NCI-H1105 (cell line): ENCODE measurements at regions not wholly inside any gene's neighbourhood (a gene's known extent, or its start where the extent isn't known, plus 50 kb on each side); places are given as distances from the start of the nearest gene placed in this dataset.

ENCODE experiments used
- DNase-seq: peaks from one replicate; lab custom pipeline; 2025; lab: John Stamatoyannopoulos, UW

DNA sequence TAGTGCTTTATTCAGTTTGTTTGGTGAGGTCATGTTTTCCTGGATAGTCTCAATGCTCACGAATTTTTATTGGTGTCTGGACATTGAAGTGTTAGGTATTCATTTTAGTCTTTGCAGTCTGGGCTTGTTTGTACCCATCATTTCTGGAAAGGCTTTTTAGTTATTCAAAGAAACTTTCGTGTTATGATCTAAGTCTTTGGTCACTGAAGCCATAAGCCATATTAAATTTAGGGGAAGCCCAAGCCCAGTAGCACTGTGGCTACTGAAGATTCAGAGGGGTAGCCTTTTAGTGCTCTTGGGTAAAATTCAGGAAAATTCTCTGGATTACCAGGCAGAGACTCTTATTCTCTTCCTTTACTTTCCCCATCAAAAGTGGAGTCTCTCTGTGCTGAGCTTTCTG, 56.2 kb upstream of the PEX5L start:
- DNase-seq, result no peak

DNA sequence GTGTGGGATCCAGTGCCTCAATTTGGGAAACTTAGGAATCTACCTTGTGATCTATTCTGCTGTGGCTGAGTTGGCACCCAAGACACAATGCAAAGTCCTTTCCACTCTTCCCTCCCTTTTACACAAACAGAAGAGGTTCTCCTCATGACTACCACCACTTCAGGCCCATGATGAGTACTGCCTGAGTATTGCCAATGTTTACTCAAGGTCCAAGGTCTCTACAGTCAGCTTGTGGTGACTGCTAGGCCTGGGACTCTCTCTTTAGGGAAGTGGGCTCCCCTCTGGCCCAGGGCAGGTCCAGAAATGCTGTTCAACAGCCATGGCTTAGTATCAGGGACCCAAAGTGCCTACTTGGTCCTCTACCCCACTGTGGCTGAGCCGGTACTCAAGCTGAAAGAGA, 56.8 kb upstream of the PEX5L start:
- DNase-seq, result no peak

DNA sequence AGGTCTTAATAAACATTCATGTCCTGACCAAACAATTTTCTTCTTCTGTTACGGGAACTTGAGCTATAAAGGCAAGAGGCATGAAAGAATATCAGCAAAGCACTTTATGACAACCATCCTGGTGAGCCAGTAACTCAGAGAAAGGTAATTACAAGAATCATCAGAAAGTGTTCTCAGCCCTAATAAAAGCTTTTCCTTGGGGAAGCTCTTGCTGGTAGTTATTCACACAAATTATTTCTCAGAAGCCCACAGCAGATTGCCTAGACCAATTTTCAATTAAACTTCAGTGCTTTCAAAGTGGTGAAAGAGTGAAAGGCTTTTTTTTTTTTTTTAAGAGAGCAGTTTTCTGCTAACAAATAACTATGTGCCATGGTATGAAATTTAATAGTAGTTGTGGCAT, 60.9 kb upstream of the PEX5L start:
- no peak for DNase-seq

DNA sequence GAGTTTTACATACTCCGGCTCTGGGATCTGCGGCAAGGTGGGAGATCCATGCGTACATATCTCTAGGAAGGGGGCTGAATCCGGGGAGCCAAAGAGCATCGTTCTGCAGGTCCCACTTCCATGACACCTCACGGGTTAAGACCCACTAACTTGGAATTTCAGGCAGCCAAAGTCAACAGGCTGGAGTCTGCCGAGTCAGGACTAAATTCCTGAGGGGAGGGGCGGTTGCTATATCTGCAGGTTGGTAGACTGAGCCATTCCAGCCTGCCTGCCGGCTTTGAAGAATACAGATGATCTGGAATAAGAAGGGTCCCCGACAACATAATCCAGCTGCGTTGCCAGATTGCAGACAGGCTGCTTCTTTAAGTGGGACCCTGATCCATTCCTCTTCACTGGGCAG, 65.4 kb upstream of the PEX5L start:
- no peak for DNase-seq

DNA sequence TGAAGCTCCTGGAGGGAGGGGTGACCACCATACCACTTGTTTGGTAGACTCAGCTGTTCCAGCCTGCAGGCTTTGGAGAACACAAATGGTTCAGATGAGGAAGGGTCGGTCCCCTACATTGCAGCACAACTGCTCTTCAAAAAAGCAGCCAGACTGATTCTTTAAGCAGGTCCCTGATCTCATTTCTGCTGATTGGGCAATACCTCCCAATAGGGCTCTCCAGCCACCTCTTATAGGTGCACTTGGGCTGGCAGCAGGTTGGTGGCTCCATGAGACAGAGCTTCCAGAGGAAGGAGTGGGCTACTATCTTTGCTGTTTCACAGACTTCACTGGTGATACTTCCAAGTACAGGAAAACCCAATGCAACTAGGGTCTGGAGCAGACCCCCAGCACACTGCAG, 65.9 kb upstream of the PEX5L start:
- DNase-seq, result no peak

DNA sequence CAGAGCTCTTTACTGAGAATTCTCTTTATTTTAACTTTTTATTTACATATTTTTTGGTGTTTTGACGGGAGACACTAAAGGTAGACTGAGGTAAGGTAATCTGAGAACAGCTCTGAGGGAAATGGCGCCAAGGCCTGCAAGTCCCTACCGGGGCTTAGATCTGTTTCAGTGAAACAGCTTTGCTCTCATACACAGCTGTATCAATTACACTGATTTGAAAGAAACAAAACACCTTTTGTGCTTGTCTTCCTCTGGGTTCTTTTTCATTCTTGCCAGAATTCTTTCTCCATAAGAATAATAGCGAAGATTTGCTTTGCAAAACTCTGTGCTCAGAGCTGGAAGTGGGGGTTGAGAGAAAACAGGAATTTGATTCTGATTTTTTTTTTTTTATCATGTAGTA, 79.5 kb upstream of the PEX5L start:
- DNase-seq, result no peak

DNA sequence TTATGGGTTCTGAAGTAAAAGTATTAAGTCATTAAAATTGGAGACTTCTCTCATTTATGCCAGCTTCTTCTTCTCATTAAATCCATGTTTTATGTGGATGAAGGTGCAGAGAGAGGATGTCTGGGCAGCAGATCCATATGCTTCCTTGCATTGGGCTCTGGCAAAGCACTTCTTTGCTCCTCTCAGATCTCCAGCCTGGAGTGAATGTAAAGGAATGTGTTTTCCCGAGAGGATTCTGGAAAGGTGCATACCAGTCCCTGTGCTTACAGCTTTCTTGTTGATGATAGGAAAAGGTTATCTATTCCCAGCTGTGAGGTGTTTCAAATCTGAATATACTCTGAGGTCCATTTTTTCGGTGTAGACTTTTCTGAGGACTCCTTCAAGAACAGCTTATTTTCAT, 79.9 kb upstream of the PEX5L start:
- DNase-seq, result no peak

DNA sequence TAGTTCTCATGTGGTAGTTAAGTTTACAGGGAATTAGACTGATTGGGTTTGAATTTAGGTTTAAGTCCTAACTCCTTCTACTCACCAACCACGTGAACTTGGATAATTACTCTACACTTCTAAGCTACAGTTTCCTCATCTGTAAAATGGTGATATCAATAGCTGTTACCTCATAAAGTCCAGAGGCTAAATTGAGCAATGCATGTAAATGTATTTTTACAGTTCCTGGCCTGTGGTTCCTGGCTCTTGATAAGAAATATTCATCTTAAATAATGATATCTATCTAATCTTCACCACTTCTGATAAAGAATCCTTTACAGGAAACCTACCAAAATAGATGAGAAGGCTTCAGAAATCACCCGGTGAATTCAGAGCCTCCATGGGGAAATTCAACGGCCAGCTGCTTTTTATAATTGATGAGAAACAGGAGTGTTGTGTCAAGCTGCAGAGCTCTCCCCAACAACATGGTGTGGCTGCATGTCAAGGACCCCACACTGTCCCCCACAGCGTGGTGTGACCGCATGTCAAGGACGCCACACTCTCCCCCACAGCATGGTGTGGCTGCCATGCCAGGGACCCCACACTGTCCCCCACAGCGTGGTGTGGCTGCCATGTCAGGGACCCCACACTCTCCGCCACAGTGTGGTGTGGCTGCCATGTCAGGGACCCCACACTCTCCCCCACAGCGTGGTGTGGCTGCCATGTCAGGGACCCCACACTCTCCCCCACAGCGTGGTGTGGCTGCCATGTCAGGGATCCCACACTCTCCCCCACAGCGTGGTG, 80.8 kb upstream of the PEX5L start:
- DNase-seq, result no peak

DNA sequence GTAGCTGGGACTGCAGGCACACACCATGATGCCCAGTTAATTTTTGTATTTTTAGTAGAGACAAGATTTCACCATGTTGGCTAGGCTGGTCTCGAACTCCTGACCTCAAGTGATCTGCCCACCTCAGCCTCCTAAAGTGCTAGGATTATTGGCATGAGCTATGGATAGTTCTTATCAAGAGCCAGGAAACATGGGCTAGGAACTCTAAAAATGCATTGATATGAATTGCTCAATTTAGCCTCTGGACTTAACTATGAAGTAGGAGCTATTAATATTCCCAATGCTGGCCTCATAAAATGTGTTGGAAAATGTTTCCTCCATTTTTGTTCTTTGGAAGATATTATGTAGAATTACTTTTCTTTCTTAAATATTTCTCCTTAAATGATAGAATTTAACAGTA, 82.8 kb upstream of the PEX5L start:
- DNase-seq, result no peak

DNA sequence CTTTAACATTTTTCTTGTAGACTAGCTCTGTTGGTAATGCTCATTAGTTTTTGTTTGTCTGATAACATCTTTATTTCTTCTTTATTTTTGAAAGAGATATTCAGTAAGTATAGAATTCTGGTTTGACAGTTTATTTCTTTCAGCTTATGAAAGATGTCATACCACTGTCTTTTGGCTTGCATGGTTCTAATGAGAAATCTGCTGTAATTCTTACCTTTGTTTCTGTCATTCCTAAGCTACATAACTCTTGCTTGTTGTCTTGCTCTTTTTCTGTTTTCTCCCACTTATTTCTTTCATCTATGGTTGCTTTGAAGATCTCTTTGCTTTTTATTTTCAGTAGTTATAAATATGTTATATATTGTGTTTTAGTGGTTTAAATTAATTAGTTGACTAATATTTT, 87.2 kb upstream of the PEX5L start:
- no peak for DNase-seq

DNA sequence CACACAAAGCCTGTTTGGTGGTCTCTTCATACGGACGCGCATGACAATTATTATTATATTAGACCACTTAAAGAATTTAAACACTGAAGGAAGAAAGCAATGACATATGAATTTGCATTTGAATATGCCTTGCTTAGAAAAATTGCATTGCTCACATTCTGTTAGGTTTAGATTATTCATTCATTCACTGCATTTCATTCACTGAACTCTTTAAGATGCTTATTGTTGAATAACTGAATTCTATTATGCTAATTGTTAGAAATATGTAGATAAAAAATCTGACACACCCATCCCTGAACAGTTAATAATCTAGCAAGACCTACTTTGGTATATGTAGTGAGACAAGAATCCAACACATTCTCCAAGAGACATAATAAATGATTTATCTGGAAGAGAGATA, 94.4 kb upstream of the PEX5L start:
- no peak for DNase-seq

DNA sequence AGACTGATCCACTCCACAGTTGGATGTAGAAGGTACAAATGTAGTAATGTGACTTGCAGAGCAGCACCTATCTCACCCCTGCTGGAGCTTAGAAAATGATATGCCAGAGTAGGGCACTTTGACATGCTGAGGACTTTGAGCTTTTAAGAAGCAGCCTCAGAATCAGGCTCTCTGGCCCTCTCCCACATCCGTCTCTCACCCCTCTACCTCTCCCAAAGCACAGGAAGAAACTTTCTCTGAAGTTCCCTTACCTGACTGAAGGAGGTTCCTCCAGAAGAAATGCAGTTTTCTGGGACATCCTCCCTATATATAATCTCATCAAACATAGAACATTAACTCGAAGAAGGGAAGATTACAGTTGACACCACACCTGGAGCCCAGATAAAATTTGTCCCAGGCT, 98.4 kb upstream of the PEX5L start:
- no peak for DNase-seq

DNA sequence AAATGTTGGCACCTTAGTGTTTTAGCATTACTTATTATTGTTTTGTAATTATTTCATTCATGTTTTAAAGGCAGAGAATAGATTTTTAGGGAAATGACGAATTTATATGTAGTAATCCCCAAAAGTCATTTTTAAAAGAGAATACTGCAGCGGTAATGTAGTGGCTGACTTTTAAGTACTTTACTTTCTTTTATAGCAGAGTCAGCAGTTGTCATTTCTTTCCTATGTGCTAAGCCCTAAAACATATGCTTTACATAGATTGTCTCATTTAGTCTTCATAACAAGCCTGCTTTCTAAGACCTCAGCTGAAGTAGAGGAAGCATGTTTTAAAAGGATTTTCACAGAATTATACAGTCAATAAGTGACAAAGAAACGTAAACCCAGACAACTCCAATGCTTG, 102.1 kb upstream of the PEX5L start:
- DNase-seq, result no peak

DNA sequence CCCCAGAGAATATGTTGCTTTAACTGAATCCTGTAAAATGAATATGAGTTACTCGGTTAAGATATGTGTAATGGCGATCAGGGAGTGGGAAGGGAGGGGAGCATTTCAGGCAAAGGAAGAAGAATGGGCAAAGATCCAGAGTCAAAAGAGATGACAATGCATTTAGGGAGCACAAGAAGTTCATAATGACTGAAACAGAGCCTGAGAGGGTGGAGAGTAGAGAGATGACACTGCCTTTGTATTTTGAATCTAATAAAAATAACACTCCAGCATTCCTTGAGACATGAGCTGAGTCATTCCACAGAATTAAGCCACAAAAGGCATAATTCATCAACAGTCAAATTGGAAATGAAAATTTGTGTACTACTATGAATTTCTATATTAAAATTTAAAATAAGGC, 105.3 kb upstream of the PEX5L start:
- DNase-seq, result no peak

DNA sequence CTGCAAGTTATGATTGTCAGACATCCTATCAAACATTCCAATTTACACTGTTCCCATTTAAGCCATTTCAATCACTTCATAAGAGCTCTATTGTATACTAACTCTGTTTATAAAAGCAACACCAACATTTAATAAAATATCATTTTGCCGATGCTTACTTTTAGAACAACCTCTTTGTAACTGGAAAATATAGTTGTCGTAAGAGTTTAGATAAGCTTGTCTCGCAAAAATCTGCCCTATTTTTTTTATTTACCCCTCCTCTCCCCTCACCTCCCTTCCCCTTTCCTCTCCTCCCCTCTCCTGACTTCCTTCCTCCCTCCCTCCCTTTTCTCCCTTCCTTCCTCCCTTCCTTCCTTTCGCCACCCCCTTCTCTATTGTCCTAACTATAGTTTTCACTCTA, 105.7 kb upstream of the PEX5L start:
- DNase-seq, result no peak

DNA sequence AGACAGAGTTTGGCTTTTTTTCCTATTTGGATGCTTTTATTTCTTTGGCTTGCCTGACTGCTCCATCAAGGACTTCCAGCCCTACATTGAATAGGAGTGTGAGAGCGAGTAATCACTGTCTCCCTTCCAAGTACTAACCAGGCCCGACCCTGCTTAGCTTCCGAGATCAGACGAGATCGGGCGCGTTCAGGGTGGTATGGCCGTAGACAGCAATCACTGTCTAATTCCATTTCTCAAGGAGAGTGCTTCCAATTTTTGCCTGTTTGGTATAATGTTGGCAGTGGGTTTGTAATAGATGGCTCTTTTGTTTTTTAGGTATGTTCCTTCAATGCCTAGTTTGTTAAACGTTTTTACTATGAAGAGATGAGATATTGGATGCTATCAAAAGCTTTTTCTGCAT, 125.0 kb upstream of the PEX5L start:
- DNase-seq, result no peak

DNA sequence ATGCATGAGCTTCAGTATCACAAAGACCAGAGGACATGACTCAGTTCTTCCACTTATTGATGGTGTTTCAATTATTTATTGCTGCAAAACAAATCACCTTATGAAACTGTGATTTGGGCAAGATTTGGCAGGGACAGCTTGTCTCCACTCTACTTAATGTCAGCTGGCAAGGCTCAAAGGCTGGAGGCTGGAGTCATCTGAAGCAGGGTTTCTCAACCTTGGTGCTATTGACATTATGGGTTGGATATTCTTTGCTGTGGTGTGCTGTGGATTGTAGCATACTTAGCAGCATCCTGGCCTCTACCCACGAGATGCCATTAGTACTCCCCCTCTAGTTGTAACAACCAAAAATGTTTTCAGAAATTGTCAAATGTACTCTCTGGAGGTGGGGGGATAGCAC, 138.8 kb upstream of the PEX5L start:
- DNase-seq, result no peak

DNA sequence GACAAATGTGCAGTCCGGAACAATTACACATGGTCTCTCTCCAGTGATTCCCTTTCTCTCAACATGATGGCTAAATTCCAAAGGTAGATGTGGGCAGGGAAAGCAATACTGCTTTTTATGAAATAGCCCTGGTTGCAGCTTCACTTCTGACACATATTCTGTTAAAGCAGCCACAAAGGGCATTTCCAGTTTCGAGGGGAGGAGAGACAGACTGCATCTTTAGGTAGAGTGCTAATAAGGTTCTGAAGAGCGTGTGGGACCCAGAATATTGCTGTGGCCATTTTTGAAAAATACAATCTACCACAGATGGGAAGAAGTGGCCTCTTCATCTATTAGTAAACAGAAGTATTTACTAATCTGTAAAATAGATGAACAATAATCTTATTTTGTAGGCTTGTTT, 139.3 kb upstream of the PEX5L start:
- no peak for DNase-seq

DNA sequence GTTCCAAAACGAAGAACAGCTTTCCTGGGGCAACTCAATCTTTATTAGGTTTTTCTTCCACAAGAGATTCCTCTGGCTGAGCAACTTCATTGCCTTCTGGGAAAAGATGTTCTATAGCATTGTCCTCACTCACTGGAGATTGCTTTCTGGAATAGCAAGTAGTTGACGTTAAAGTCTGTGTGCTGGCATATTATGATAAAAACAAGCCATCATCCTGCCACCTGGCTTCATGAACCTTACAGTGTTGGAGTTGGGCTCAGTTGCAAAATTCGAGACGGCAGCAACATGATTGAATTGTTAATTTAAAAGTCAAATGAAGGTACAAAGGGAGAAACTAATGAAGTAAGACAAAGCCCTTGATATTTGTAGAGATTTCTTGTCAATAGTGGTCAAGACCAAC, 140.5 kb upstream of the PEX5L start:
- DNase-seq, result no peak

DNA sequence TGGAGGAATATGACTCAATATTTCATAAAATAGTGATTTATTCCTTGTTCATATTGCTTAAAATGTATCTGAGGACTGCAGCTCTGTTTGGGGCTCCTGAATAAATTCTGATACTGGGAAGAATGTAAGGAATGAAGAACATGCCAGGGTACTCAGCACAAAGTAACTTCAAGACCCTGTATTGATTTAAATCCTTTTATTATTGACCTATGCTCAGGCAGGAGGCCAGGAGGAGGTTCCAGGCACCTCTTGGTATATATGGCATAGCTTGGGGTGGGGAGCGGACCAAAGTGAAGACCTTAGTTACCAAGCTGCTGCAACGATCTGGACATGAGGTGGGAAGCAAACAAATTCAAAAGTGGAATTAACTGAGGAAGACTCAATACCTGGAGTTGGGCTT, 142.8 kb upstream of the PEX5L start:
- DNase-seq, result no peak

DNA sequence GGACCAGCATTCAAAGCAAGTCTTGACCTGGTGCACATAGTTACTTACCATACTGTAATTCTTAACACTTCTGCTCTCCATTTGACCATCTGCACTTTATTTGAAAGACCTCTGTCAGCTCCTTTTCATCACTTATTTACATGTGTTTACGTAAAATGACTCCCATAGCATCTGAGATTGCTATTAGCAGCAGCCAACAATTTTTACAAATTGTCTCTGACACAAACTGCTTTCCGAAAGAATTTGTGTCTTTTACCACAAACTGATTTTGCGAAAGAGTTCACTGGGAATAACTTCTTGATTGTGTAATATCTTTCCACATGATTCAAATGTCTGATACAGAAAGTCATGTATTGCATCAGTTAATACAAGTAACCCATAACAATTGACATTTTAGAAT, 144.1 kb upstream of the PEX5L start:
- no peak for DNase-seq

DNA sequence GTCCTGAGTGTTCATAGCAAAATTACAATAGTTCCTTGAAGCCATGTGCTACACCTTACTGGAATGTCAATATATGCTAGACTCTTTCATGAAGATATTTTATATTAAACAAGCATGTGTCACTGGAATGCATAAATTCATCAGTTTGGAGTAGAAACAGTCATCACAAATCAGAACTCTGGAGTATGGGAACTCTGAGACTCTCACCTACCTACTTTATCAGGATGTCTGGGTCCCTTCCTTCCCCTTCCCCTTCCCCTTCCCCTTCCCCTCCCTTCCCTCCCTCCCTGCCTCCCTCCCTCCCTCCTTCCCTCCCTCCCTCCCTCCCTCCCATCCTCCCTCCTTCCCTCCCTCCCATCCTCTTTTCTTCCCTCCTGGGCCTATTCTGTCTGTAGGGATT, 144.7 kb upstream of the PEX5L start:
- no peak for DNase-seq

DNA sequence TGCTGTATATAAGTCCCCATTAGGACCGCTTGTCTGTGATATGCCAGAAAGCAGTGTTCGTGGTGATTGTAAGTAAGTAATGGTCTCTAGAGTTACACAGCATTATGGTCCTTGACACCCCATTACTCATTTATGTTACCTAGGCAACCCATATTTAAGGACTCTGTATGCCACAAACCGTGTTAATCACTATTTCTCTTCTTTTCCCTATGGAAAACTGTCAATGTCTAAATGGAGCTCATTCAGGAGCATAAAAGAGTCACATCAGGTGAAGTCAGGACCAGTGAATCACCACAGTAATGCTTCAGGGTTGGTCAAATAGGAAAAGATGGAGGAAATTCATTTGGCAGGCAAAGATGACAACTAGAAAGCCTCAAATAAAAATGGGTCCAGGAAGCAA, 146.6 kb upstream of the PEX5L start:
- no peak for DNase-seq

DNA sequence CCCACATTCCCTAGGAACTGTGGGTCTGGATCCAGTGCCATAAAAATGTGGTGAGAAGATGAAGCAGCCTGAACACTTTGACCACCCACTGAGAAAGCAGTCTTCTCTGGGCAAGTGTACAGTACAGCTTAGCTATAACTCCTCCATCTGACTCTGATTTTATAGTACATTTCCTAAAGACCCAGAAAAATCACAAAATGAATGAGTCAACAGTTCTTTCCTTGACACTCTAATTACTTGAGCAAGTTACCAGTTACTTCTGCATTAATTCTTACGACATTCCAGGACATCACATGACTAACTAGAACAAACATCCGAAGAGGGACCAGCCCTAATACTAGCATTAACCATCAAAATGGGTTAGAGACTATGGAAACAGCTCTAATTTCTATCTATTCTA, 148.1 kb upstream of the PEX5L start:
- DNase-seq, result no peak

DNA sequence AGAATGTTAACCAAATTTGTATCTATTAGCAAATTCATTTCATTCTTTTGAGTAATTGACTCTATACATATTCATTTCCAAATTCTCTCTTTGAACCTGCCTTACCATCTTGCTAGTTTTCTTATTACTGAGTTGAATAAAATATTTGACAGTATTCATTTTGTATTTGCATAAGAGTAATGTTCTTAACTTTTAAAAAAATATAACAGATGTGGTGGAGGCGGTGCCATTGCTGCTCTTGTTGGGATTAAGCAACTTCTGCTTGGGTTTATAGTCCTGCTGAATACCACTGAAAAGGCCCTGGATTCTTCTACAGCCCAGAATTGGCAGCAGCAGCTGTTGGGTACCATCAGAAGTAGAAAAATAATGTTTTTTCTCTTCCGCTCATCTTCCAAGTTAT, 148.9 kb upstream of the PEX5L start:
- DNase-seq, result no peak
